ENCODE measurements at regions not wholly inside any gene's neighbourhood (a gene's known extent, or its start where the extent isn't known, plus 50 kb on each side); places are given as distances from the start of the nearest gene placed in this dataset.

DNA sequence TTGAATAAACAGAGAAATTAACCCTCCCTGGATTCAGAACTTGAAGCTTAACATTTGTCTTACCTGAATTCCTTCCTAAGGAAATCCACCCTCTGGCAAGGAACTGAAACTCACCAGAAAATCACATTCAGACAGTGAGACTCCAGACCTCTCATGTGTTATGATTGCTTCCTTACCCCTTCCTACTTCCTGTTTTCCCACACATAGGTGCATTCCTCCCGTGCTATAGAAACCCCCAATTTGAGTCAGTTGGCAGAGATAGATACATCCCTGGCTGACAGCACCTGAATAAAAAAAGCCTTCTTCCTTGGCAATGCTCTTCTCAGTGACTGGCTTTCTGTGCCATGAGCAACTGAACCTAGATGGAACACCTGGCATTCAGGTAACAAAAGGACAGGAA lies 157.0 kb upstream of the SMIM31 start:
- H2BK12ac ChIP-seq (ENCODE audit: insufficient read length, low read depth, low read length), result no peak overlapping the region
- H2AK5ac ChIP-seq (ENCODE audit: insufficient read length, low read length), result no peak overlapping the region
- TF ChIP-seq, protein P1, sequence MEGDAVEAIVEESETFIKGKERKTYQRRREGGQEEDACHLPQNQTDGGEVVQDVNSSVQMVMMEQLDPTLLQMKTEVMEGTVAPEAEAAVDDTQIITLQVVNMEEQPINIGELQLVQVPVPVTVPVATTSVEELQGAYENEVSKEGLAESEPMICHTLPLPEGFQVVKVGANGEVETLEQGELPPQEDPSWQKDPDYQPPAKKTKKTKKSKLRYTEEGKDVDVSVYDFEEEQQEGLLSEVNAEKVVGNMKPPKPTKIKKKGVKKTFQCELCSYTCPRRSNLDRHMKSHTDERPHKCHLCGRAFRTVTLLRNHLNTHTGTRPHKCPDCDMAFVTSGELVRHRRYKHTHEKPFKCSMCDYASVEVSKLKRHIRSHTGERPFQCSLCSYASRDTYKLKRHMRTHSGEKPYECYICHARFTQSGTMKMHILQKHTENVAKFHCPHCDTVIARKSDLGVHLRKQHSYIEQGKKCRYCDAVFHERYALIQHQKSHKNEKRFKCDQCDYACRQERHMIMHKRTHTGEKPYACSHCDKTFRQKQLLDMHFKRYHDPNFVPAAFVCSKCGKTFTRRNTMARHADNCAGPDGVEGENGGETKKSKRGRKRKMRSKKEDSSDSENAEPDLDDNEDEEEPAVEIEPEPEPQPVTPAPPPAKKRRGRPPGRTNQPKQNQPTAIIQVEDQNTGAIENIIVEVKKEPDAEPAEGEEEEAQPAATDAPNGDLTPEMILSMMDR (conservative IDR thresholded peaks at IDR 0.05), result no peak
- no peak overlapping the region for H3K27ac ChIP-seq (ENCODE audit: insufficient read length, low read depth, low read length)
- H3K56ac ChIP-seq (ENCODE audit: insufficient read length, low read depth, low read length), result no peak overlapping the region
- H3K9ac ChIP-seq (ENCODE audit: extremely low read depth, insufficient read length, low read length), result no peak overlapping the region
- H3K18ac ChIP-seq (ENCODE audit: insufficient read length, low read depth, low read length), result no peak overlapping the region
- Mint-ChIP-seq H3K36me3 (ENCODE audit: insufficient read depth in 1 of 3, low read depth in 3 of 3) (peaks cover 0 to 13% (median 2%) of the 10 kb centered on the region in 3 experiments; a peak in 5 of 7 replicates), H3K4me1 (no peaks in the 10 kb centered on the region; a peak in 1 of 4 replicates), H3K27me3 (ENCODE audit: low read depth) (no peaks in the 10 kb centered on the region), H3K4me3 (no peak overlapping the region), H3K27ac (peak overlapping the region in 2 of 3 experiments; percentile 33 to 41; a peak in 3 of 7 replicates), H3K9me3 (peaks cover 9% of the 10 kb centered on the region in 2 experiments)
- H4K8ac ChIP-seq (replicated peaks; ENCODE audit: insufficient read length, low read depth, low read length), result no peak overlapping the region
- no peak overlapping the region for H3T11ph ChIP-seq (ENCODE audit: low read length)
- H3K23ac ChIP-seq (ENCODE audit: insufficient read length, low read depth, low read length), result no peak overlapping the region
- no peaks in the 10 kb centered on the region for H3K4me1 ChIP-seq (ENCODE audit: insufficient read depth, low read length)
- no CpG with 5 or more reads among the region's 1 CpG for WGBS (ENCODE audit: extremely low coverage, insufficient read length, low lambda C conversion rate)
- H2BK20ac ChIP-seq (ENCODE audit: low read depth, low read length, poor library complexity, severe bottlenecking), result no peak overlapping the region
- H3K79me1 ChIP-seq (ENCODE audit: insufficient read depth, low read depth, low read length, poor library complexity, severe bottlenecking), result no peaks in the 10 kb centered on the region
- no peaks in the 10 kb centered on the region for H4K20me1 ChIP-seq (ENCODE audit: control insufficient read depth, insufficient read depth, insufficient read length)
- no peak overlapping the region for H2AFZ ChIP-seq (ENCODE audit: low read length)
- H3K79me2 ChIP-seq (ENCODE audit: insufficient read depth, low read length), result no peaks in the 10 kb centered on the region
- H3K27me3 ChIP-seq (ENCODE audit: insufficient read depth, low read length), result no peaks in the 10 kb centered on the region
- H2BK15ac ChIP-seq (ENCODE audit: low read depth, low read length), result no peak overlapping the region
- no peak for DNase-seq
- no peak overlapping the region for H4K5ac ChIP-seq (ENCODE audit: insufficient read length, low read depth, low read length)
- no peaks in the 10 kb centered on the region for H3K9me3 ChIP-seq (ENCODE audit: control insufficient read depth, low read depth, low read length)
- H2BK120ac ChIP-seq (ENCODE audit: low read depth, low read length, poor library complexity, severe bottlenecking), result no peak overlapping the region
- no peak overlapping the region for H3K4me2 ChIP-seq (ENCODE audit: insufficient read depth, insufficient read length, low read length)
- H4K91ac ChIP-seq (ENCODE audit: insufficient read length, low read depth, low read length), result no peak overlapping the region
- no peaks in the 10 kb centered on the region for H3K23me2 ChIP-seq (ENCODE audit: insufficient read length, low read depth, low read length, poor library complexity, severe bottlenecking)
- H2BK5ac ChIP-seq (ENCODE audit: insufficient read length, low read length), result no peak overlapping the region
- no peak overlapping the region for H3K14ac ChIP-seq (ENCODE audit: insufficient read depth, low read length)
- no peak overlapping the region for H3K4ac ChIP-seq (ENCODE audit: low read depth, low read length)
